HCT116 (cell line): ENCODE measurements at regions not wholly inside any gene's neighbourhood (a gene's known extent, or its start where the extent isn't known, plus 50 kb on each side); places are given as distances from the start of the nearest gene placed in this dataset.

Experiments
- ATAC-seq: fragments of 200-7000 bp; cut with Tn5 transposase; 2 replicates; pipeline ENCODE4 v1.9.1; 2020; ENCODE audit warnings: mild to moderate bottlenecking, moderate library complexity
- BruUV-seq: library from RNA; stranded (reverse); fragments of 400-500 nt; replicated peaks from 2 replicates; lab custom pipeline; 2021; lab: Mats Ljungman, UMichigan
- CTCF ChIA-PET: fragments of 300-600 bp; sonication (Branson Sonifier 250); formaldehyde crosslinking; loops from one replicate; lab custom pipeline; 2021; ENCODE audit warnings: antibody characterized with exemption; lab: Charles Lee
- POLR2A ChIA-PET: fragments of 300-600, 350-600 bp; sonication (Branson Sonifier 250); formaldehyde crosslinking; loops from one replicate; lab custom pipeline; 2021; ENCODE audit warnings: antibody characterized with exemption; lab: Charles Lee
- RAD21 ChIA-PET, 2 experiments: fragments of 300-600 bp; sonication (Branson Sonifier 250); formaldehyde crosslinking; loops; one replicate each; lab custom pipeline; 2023; ENCODE audit warnings: low total read pairs in 2 of 2; ENCODE audit not compliant: uncharacterized antibody in 2 of 2, unreplicated experiment in 2 of 2, low non-redundant PET in 1 of 2; lab: Charles Lee
- DNase-seq: peaks from one replicate; pipeline ENCODE4 v3.0.0-alpha.2; 2010; ENCODE audit warnings: low read depth, low spot score
- H2AFZ ChIP-seq: fragments of 200-600 bp; shearing (Covaris generic), sonication (generic); 2 replicates; pipeline ENCODE4 v1.6.1; 2017; ENCODE audit warnings: low read depth, mixed run types, mixed read lengths, antibody characterized with exemption, low read length; ENCODE audit not compliant: poor library complexity, severe bottlenecking
- H3K27ac ChIP-seq: 2 replicates; pipeline ENCODE4 v1.5.1; 2012; ENCODE audit warnings: low read depth, low read length
- H3K27me3 ChIP-seq: fragments of 200-600 bp; sonication (generic); 2 replicates; pipeline ENCODE4 v1.6.1; 2016; ENCODE audit warnings: mixed run types, low read length, mixed read lengths; ENCODE audit not compliant: insufficient read depth
- H3K36me3 ChIP-seq, 2 experiments: fragments of 200-500 bp in 1 of 2; fragments of 200-600 bp in 1 of 2; sonication (Bioruptor generic) in 1 of 2; sonication (generic) in 1 of 2; 2 replicates each; pipeline versions ENCODE4 v1.5.1 to v1.6.1; 2014 to 2016; ENCODE audit warnings: low read length in 2 of 2, inconsistent platforms in 1 of 2, mixed read lengths in 1 of 2, mixed run types in 1 of 2; ENCODE audit not compliant: insufficient read depth in 2 of 2, control insufficient read depth in 1 of 2
- H3K4me1 ChIP-seq, 2 experiments: fragments of 200-600 bp in 1 of 2; sonication (generic) in 1 of 2; 2 replicates each; pipeline versions ENCODE4 v1.5.1 to v1.6.1; 2012 to 2017; ENCODE audit warnings: low read length in 2 of 2, inconsistent platforms in 1 of 2, mild to moderate bottlenecking in 1 of 2, mixed read lengths in 1 of 2, mixed run types in 1 of 2, moderate library complexity in 1 of 2; ENCODE audit not compliant: insufficient read depth in 2 of 2, control insufficient read depth in 1 of 2
- H3K4me2 ChIP-seq: fragments of 200-600 bp; sonication (generic); 2 replicates; pipeline ENCODE4 v1.6.1; 2017; ENCODE audit warnings: mixed run types, low read length, mixed read lengths
- H3K4me3 ChIP-seq, 2 experiments: fragments of 200-600 bp in 1 of 2; sonication (generic) in 1 of 2; replicated peaks in 1 of 2; 2 replicates each; pipeline ENCODE4 v1.5.1; 2011 to 2016; ENCODE audit warnings: low read length in 2 of 2, control low read depth in 1 of 2, low read depth in 1 of 2, mild to moderate bottlenecking in 1 of 2, mixed read lengths in 1 of 2, mixed run types in 1 of 2
- H3K79me2 ChIP-seq: fragments of 200-600 bp; sonication (generic); 2 replicates; pipeline ENCODE4 v1.6.1; 2017; ENCODE audit warnings: mild to moderate bottlenecking, mixed run types, low read length, moderate library complexity, mixed read lengths; ENCODE audit not compliant: insufficient read depth
- H3K9ac ChIP-seq: fragments of 200-600 bp; sonication (generic); 2 replicates; pipeline ENCODE4 v1.6.1; 2016; ENCODE audit warnings: low read length, mixed read lengths
- H3K9me2 ChIP-seq: fragments of 200-600 bp; sonication (generic), shearing (Covaris generic); 2 replicates; pipeline ENCODE4 v1.6.1; 2017; ENCODE audit warnings: mixed run types, mild to moderate bottlenecking, moderate library complexity; ENCODE audit not compliant: insufficient read depth
- H3K9me3 ChIP-seq, 2 experiments: fragments of 200-500 bp in 1 of 2; fragments of 200-600 bp in 1 of 2; sonication (Bioruptor generic) in 1 of 2; sonication (generic) in 1 of 2; 2 replicates each; pipeline ENCODE4 v1.6.1; 2014 to 2017; ENCODE audit warnings: low read length in 2 of 2, mixed read lengths in 2 of 2, inconsistent platforms in 1 of 2, low read depth in 1 of 2, mild to moderate bottlenecking in 1 of 2, mixed run types in 1 of 2, moderate library complexity in 1 of 2; ENCODE audit not compliant: control insufficient read depth in 1 of 2, insufficient read depth in 1 of 2
- H4K20me1 ChIP-seq: fragments of 200-600 bp; sonication (generic), shearing (Covaris generic); 2 replicates; pipeline ENCODE4 v1.6.1; 2017; ENCODE audit warnings: mixed run types, mild to moderate bottlenecking, moderate library complexity; ENCODE audit not compliant: insufficient read depth
- RAD21 ChIP-seq: IDR thresholded peaks from 2 replicates; pipeline ENCODE4 v1.6.1; 2012; ENCODE audit warnings: low read depth, mild to moderate bottlenecking
- SRF ChIP-seq: IDR thresholded peaks from 2 replicates; pipeline ENCODE4 v1.6.1; 2012; ENCODE audit warnings: low read depth
- TCF7L2 ChIP-seq: IDR thresholded peaks from 2 replicates; pipeline ENCODE4 v1.7.0; 2011; ENCODE audit warnings: borderline replicate concordance, inconsistent platforms; ENCODE audit not compliant: insufficient read depth, insufficient read length; ENCODE audit errors: extremely low read depth
- YY1 ChIP-seq: IDR thresholded peaks from 2 replicates; pipeline ENCODE4 v1.6.1; 2011; ENCODE audit warnings: low read length, low read depth, moderate library complexity, mild to moderate bottlenecking; ENCODE audit not compliant: insufficient replicate concordance; ENCODE audit errors: extremely low read depth
- ZFX ChIP-seq: fragments of 450-650 bp; IDR thresholded peaks from 2 replicates; pipeline ENCODE4 v1.6.1; 2017
- intact Hi-C: fragments of 100-400 bp; cut with micrococcal nuclease; formaldehyde crosslinking; loops from 2 replicates; pipeline ENCODE4 v1.10.0; 2022
- TF ChIP-seq, protein P1 (sequence below), 3 experiments: fragments of 200-600 bp in 1 of 3; sonication (generic) in 1 of 3; IDR thresholded peaks in 2 of 3; conservative IDR thresholded peaks in 1 of 3; 2 replicates each; pipeline ENCODE4 v1.5.1; 2012 to 2017; ENCODE audit warnings: low read depth in 2 of 3, low read length in 2 of 3, antibody characterized with exemption in 1 of 3, borderline replicate concordance in 1 of 3, control low read depth in 1 of 3, mild to moderate bottlenecking in 1 of 3, mixed read lengths in 1 of 3, mixed run types in 1 of 3, moderate library complexity in 1 of 3; ENCODE audit not compliant: insufficient read depth in 1 of 3
- TF ChIP-seq, protein P2 (sequence below): IDR thresholded peaks from 2 replicates; pipeline ENCODE4 v1.6.1; 2012

DNA sequence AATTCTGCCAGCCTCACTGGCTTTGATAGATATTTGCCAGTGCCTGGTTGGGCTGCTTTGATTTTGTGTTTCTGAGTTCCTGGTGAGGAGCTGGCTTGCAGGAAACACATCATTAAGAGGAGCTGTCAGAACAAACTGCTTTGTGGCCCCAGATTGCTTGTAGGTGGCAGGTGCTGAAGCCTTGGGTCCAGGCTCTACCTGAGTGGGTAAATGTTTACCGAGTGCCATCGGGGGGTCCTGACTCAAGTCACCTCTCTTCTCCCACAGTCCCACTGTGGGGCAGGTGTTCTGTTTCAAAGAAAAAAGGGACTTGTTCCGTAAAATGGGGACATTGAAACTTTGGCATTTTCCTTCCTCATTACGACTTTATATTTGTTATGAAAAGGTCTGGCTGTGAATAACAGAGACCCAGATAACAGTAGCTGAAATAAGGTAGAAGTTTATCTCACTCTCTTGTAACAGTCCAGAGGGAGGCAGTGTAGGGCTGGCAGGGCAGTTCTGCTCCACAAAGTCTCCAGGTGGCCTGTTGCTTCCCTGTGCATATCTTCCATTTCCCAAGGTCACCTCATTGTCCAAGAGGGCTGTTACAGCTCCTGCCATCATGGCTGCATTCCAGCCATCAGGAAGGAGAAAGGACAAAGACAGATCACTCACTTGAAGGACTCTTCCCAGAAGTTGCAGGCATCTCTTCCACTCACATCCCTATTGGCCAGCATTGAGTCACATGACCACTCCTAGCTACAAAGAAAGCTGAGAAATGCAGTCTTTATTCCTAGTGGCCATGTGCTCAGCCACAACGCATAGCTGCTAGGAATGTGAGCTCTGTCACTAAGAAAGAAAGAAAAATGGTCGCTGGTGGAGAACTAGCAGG is 149.9 kb upstream of the KCNG1 start:
- Histone ChIP-seq H3K27me3 (no peaks in the 10 kb centered on the region), H3K79me2 (no peaks in the 10 kb centered on the region), H3K9ac (no peak overlapping the region)
- RAD21 ChIA-PET, result no interaction called here
- peak; percentile 41 for DNase-seq
- no peak for TF ChIP-seq ZFX
- no peak for TF ChIP-seq SRF
- TF ChIP-seq, protein P1, sequence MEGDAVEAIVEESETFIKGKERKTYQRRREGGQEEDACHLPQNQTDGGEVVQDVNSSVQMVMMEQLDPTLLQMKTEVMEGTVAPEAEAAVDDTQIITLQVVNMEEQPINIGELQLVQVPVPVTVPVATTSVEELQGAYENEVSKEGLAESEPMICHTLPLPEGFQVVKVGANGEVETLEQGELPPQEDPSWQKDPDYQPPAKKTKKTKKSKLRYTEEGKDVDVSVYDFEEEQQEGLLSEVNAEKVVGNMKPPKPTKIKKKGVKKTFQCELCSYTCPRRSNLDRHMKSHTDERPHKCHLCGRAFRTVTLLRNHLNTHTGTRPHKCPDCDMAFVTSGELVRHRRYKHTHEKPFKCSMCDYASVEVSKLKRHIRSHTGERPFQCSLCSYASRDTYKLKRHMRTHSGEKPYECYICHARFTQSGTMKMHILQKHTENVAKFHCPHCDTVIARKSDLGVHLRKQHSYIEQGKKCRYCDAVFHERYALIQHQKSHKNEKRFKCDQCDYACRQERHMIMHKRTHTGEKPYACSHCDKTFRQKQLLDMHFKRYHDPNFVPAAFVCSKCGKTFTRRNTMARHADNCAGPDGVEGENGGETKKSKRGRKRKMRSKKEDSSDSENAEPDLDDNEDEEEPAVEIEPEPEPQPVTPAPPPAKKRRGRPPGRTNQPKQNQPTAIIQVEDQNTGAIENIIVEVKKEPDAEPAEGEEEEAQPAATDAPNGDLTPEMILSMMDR (IDR thresholded peaks at IDR 0.05 in 2 of 3, conservative IDR thresholded peaks at IDR 0.05 in 1 of 3; ENCODE audit: borderline replicate concordance in 1 of 3, insufficient read depth in 1 of 3, low read depth in 2 of 3, low read length in 2 of 3), result peak; percentile 18 to 54 (median 41); a peak in 5 of 6 replicates
- TF ChIP-seq RAD21, result peak; percentile 45
- TF ChIP-seq YY1, result no peak
- TF ChIP-seq TCF7L2, result no peak
- TF ChIP-seq, protein P2, sequence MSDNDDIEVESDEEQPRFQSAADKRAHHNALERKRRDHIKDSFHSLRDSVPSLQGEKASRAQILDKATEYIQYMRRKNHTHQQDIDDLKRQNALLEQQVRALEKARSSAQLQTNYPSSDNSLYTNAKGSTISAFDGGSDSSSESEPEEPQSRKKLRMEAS, result peak; percentile 76
- TF ChIP-seq, all 23 proteins: peak for 3
- Histone ChIP-seq H3K9me2 (no peaks in the 10 kb centered on the region), H4K20me1 (no peaks in the 10 kb centered on the region), H3K27ac (no peak overlapping the region), H2AFZ (peak overlapping the region; percentile 83), H3K4me3 (no peak overlapping the region), H3K36me3 (no peaks in the 10 kb centered on the region), H3K4me2 (no peak overlapping the region), H3K9me3 (no peaks in the 10 kb centered on the region), H3K4me1 (peaks cover 0 to 5% of the 10 kb centered on the region in 2 experiments; a peak in 2 of 4 replicates)
- intact Hi-C loops, result loop anchor here (1.0 kb wide), 1 partner anchor 134 kb away; no protein-coding TSS in a partner anchor
- BruUV-seq, result no TSS peak
- peak; percentile 88 for ATAC-seq
- CTCF ChIA-PET, result interaction anchor here (0.7 to 1.6 kb wide), 10 partner anchors 8 to 185 kb away, joined by 3 to 9 read pairs (median 4); no protein-coding TSS in a partner anchor
- POLR2A ChIA-PET, result no interaction called here
